ENCODE measurements at regions not wholly inside any gene's neighbourhood (a gene's known extent, or its start where the extent isn't known, plus 50 kb on each side); places are given as distances from the start of the nearest gene placed in this dataset.
A peak's percentile ranks its signal among the peaks of the same experiment; 100 is the strongest.
"Not testable (repeated sequence)": the region's sequence is repeated elsewhere in the genome, so short reads cannot be mapped to it uniquely, and the experiment has no call there.

GRCh38 chr20:29443206-29443781 lies 1814.2 kb upstream of the DEFB115 start:
- H3K4me1 Mint-ChIP-seq; H3K4me3 Mint-ChIP-seq; H3K27ac ChIP-seq (ENCODE audit: low read depth); H3K27ac Mint-ChIP-seq; H2AFZ ChIP-seq; H3K79me2 ChIP-seq (replicated peaks; ENCODE audit: insufficient read depth); H4K20me1 ChIP-seq (replicated peaks; ENCODE audit: insufficient read depth); H3K4me2 ChIP-seq; H3K27me3 ChIP-seq (ENCODE audit: insufficient read depth); H3K4me1 ChIP-seq (ENCODE audit: insufficient read depth); H3K9me2 ChIP-seq (ENCODE audit: insufficient read depth); H3K27me3 Mint-ChIP-seq (ENCODE audit: insufficient read depth, low read depth, poor library complexity); ATAC-seq; H3K4me3 ChIP-seq; H3F3A ChIP-seq (replicated peaks; ENCODE audit: low read depth); H3K36me3 ChIP-seq (ENCODE audit: insufficient read depth): not testable (repeated sequence)
- Mint-ChIP-seq H3K9me3 (peaks cover 97% of the 10 kb centered on the region), H3K36me3 (ENCODE audit: low read depth) (peaks cover 27% of the 10 kb centered on the region)
- DNase-seq (ENCODE audit: low spot score): peak; percentile 62
- TF ChIP-seq CTCF (conservative IDR thresholded peaks at IDR 0.05; ENCODE audit: low read depth in 2 of 2): peak; percentile 45 to 64

- Histone ChIP-seq H4K20me1 (replicated peaks; ENCODE audit: insufficient read depth) (no peaks in the 10 kb centered on the region), H3K79me2 (replicated peaks; ENCODE audit: insufficient read depth) (no peaks in the 10 kb centered on the region), H3K4me1 (ENCODE audit: insufficient read depth) (no peaks in the 10 kb centered on the region), H3K4me3 (no peak overlapping the region), H3K36me3 (ENCODE audit: insufficient read depth) (no peaks in the 10 kb centered on the region), H3K27ac (ENCODE audit: low read depth) (no peak overlapping the region), H3K9me2 (ENCODE audit: insufficient read depth) (no peaks in the 10 kb centered on the region), H3F3A (replicated peaks; ENCODE audit: low read depth) (no peaks in the 10 kb centered on the region), H3K27me3 (ENCODE audit: insufficient read depth) (no peaks in the 10 kb centered on the region), H3K4me2 (no peak overlapping the region), H2AFZ (no peak overlapping the region)
- no peak for ATAC-seq
- Mint-ChIP-seq H3K4me3 (no peak overlapping the region), H3K4me1 (no peaks in the 10 kb centered on the region), H3K27ac (no peak overlapping the region), H3K27me3 (ENCODE audit: insufficient read depth, low read depth, poor library complexity) (peaks cover 2% of the 10 kb centered on the region), H3K36me3 (ENCODE audit: low read depth) (peaks cover 27% of the 10 kb centered on the region), H3K9me3 (peaks cover 97% of the 10 kb centered on the region)
- no peak for DNase-seq (ENCODE audit: low spot score)
- TF ChIP-seq POLR2AphosphoS5 (IDR thresholded peaks at IDR 0.05; ENCODE audit: low read depth) (no peak), CTCF (conservative IDR thresholded peaks at IDR 0.05; ENCODE audit: low read depth in 2 of 2) (no peak), NANOG (IDR thresholded peaks at IDR 0.05; ENCODE audit: borderline replicate concordance) (no peak), ZNF331 (CRISPR knock-in tag; IDR thresholded peaks at IDR 0.05; ENCODE audit: low read depth) (no peak), EZH2 (IDR thresholded peaks at IDR 0.05; ENCODE audit: low read depth, unreplicated experiment) (no peak), CREB1 (CRISPR knock-in tag; IDR thresholded peaks at IDR 0.05; ENCODE audit: low read depth) (no peak), EZH2phosphoT487 (IDR thresholded peaks at IDR 0.05; ENCODE audit: unreplicated experiment) (no peak), REST (IDR thresholded peaks at IDR 0.05; ENCODE audit: unreplicated experiment) (no peak)
These were observed 1813.6 kb upstream of the DEFB115 start for GRCh38 chr20:29443819-29444218.
